Head of caudate nucleus (tissue), 42 donors: ENCODE measurements at regions not wholly inside any gene's neighbourhood (a gene's known extent, or its start where the extent isn't known, plus 50 kb on each side); places are given as distances from the start of the nearest gene placed in this dataset.

Experiments used
- DNase-seq, 42 donors: peaks; one replicate each; pipeline versions ENCODE4 v3.0.0 to v3.0.0-alpha.2; 2020 to 2021; ENCODE audit warnings: mixed read lengths in 7 of 42
- intact Hi-C: fragments of 100-400 bp; cut with DNase I; formaldehyde crosslinking; loops from one replicate; pipeline ENCODE4 v1.15.0; 2022

- intact Hi-C loops, result no loop called here
- DNase-seq, result no peak
Measured at GRCh38 chr4:126820631-126821030, 812.1 kb upstream of the INTU start.

DNA sequence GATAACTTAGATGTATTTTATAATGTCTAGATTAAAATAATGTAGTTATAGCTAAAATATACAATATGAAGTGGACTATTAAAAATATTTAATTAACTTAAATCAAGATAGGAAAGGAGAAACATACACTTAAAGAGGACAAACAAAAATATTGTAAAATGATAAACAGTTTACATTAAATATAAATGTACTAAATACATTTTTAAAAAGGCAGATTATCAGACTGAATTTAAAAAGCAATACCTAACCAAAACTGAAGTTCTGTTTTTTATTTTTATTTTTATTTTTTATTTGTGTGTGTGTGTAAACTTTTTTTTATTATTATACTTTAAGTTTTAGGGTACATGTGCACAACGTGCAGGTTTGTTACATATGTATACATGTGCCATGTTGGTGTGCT is 811.6 kb upstream of the INTU start:
- intact Hi-C loops, result no loop called here
- DNase-seq, result no peak

- intact Hi-C loops, result no loop called here
- DNase-seq, result no peak
Measured at GRCh38 chr4:126825083-126825482, 807.7 kb upstream of the INTU start.

DNA sequence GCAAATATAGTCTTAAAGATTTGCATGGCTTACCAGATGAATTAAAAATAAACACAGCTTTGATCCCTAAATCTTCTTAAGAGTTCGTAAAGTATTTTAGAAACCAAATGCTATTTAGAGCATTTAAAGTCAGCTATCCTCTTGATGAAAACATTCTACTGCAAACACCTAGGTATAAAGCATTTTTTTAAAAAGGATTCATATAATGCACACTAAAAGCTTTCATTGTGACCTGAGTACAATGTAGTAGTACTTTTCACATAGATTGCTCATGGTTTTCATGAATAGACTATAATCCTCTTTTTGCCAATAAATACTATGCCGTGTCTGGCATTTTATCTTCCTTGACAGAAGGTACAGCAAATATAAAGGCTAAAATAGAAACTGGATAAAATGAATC is 805.1 kb upstream of the INTU start:
- no peak for DNase-seq
- intact Hi-C loops, result no loop called here

- no peak for DNase-seq
- intact Hi-C loops, result no loop called here
Measured at GRCh38 chr4:126834854-126835253, 797.9 kb upstream of the INTU start.

- intact Hi-C loops, result no loop called here
- no peak for DNase-seq
Measured at GRCh38 chr4:126838941-126839679, 793.6 kb upstream of the INTU start.

- intact Hi-C loops, result no loop called here
- DNase-seq, result no peak
Measured at GRCh38 chr4:126843492-126844067, 789.2 kb upstream of the INTU start.

GRCh38 chr4:126850286-126850685 is 782.5 kb upstream of the INTU start:
- DNase-seq, result no peak
- intact Hi-C loops, result no loop called here

DNA sequence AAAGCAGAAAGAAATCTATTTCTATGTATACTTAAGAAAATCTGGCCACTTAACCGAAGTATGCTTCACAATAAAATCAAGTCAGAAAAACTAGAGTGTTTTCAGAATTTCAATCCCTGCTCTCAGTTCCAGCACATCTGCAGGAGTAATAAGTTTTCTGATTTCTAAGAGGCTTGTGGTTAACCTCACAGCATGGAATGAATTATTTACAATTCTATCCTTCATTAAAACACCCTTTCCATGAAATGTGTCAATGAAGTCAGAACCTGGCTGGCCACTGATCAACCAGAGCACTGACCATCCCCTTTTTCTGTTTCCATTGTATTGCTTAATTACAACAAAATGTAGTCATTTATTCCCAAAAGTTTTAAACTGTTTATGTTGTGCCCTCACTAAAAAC is 781.4 kb upstream of the INTU start:
- DNase-seq, result no peak
- intact Hi-C loops, result no loop called here

GRCh38 chr4:126853715-126854114 is 779.0 kb upstream of the INTU start:
- intact Hi-C loops, result no loop called here
- no peak for DNase-seq

DNA sequence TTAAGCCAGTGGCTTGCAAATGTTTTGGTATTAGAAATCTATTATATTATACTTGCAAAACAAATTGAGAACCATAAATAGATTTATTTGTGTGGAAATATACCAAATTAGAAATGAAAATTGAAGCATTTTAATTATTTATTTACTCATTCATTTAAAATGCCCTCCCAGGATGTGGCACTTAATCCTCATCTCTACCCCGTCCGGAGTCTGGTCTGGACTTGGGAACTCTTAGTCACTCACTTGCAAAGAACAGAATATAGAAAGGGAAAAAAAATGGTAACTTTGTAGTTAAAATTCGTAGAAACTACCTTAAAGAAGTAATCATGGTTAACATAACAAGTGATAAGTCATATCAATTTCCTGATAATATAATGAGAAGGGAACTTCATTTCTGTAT is 775.9 kb upstream of the INTU start:
- no peak for DNase-seq
- intact Hi-C loops, result no loop called here

DNA sequence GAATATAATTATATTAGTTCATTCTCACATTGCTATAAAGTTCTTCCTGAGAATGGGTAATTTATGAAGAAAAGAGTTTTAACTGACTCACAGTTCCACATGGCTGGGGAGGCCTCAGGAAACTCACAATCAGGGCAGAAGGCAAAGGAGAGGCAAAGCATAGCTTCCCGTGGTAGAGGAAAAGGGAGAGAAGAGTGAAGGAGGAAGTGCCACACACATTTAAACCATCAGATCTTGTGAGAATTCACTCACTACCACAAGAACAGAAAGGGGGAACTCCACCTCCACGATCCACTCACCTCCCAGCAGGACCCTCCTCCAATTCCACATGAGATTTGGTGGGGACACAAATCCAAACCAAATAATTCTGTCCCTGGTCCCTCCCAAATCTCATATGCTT is 773.4 kb upstream of the INTU start:
- intact Hi-C loops, result no loop called here

DNA sequence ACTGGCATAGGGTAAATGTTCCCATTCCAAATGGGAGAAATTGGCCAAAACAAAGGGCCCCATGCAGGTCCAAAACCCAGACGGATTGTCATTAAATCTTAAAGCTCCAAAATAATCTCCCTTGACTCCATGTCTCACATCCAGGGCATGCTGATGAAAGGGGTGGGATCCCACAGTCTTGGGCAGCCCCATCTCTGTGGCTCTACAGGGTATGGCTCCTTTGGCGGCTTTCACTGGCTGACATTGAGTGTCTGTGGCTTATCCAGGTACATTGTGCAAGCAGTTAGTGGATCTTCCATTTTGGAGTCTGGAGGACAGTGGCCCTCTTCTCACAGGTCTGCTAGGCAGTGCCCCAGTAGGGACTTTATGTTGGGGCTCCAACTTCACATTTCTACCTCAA is 772.9 kb upstream of the INTU start:
- intact Hi-C loops, result no loop called here
- DNase-seq, result no peak

More for the DNA sequence above, 773.4 kb upstream of the INTU start:
- DNase-seq, result no peak

DNA sequence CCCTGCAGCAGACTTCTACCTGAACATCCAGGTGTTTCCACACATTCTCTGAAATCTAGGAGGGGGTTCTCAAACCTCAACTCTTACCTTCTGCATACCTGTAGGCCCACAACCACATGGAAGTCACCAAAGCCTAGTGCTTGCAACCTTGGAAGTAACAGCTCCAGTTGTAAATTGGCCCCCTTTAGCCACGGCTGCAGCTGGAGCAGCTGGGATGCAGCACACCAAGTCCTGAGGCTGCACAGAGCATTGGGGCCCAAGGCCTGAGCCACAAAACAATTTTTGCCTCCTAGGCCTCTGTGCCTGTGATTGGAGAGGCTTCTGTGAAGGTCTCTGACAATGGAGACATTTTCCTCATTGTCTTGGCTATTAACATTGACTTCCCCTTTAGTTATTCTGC is 772.4 kb upstream of the INTU start:
- intact Hi-C loops, result no loop called here

GRCh38 chr4:126869967-126870366 is 762.8 kb upstream of the INTU start:
- intact Hi-C loops, result no loop called here
- DNase-seq, result no peak

More for the DNA sequence above, 772.4 kb upstream of the INTU start:
- no peak for DNase-seq

DNA sequence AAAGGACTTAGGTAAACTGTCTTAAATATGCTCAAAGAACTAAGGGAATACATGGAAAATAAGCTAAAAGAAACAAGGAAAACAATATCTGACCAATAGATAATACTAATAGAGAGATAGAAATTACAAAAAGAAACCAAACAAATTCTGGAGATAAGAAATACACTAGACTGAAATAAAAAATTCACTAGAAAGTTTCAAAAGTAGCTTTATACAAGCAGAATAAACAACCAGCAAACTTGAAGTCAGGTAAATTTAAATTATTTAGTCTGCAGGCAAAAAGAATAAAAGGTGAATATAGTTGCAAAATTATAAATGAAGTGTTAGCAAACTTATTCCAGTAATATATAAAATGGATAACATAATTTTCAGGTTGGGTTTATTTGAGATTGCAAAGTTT is 760.9 kb upstream of the INTU start:
- intact Hi-C loops, result no loop called here
- no peak for DNase-seq

GRCh38 chr4:126874533-126874932 is 758.2 kb upstream of the INTU start:
- intact Hi-C loops, result no loop called here
- no peak for DNase-seq

GRCh38 chr4:126888968-126889367 is 743.8 kb upstream of the INTU start:
- intact Hi-C loops, result no loop called here
- DNase-seq, result no peak

DNA sequence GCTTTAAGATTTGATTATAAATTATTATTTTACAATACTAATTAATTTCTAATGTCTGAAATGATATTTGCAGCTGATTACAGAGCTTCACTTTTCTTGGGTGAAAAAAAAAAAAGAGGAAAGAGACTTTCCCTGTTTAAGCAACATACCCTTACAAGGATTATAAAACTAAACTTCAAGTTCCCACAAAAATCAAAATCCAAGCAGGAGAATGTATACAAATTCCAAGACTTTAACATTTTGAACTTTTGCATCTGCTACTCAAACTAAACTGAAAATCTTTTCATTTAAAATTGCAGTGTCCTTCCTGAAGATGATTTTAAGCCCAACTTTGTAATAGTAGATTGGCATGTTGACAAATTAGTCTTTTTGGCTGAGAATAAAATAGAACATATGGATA is 742.4 kb upstream of the INTU start:
- intact Hi-C loops, result no loop called here
- DNase-seq, result no peak

DNA sequence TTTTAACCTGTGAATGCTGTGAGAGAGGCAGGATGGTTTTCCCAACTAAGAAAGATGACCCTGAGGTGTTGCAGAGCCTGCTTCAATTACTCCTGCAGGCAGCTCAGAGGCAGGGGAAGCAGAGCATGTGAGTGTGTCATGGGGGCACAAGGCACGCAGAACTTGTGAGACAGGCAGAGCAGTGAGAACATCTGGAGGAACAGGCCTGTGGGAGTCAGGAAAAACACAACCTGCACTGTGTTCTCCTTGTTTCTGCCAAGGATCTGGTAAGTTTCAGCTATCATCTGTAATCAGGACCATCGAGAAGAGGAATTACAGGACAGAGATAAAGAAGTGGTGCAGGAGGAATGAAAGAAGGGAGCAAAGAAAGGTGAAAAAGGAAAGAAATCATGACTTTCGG is 741.8 kb upstream of the INTU start:
- intact Hi-C loops, result no loop called here
- no peak for DNase-seq

GRCh38 chr4:126894963-126895362 is 737.8 kb upstream of the INTU start:
- intact Hi-C loops, result no loop called here
- no peak for DNase-seq
